GM13976 (cell line): ENCODE measurements at regions not wholly inside any gene's neighbourhood (a gene's known extent, or its start where the extent isn't known, plus 50 kb on each side); places are given as distances from the start of the nearest gene placed in this dataset.
"Not testable (repeated sequence)": the region's sequence is repeated elsewhere in the genome, so short reads cannot be mapped to it uniquely, and the experiment has no call there.

Experiments
- DNase-seq: peaks from one replicate; pipeline ENCODE4 v3.0.0; 2012; ENCODE audit warnings: low spot score
- CTCF ChIP-seq: IDR thresholded peaks from 2 replicates; pipeline ENCODE4 v1.5.1; 2012; ENCODE audit warnings: borderline replicate concordance, mild to moderate bottlenecking; ENCODE audit not compliant: insufficient read depth; ENCODE audit errors: extremely low read depth, missing control alignments, control extremely low read depth
- in situ Hi-C: fragments of 300-500 bp; cut with MboI; formaldehyde crosslinking; loops from one replicate; pipeline ENCODE4 v1.12.0; 2022; ENCODE audit warnings: low sequenced_read_pairs, mixed read lengths, inconsistent platforms; ENCODE audit not compliant: unreplicated experiment

GRCh38 chr10:23786594-23786993 lies 347.7 kb downstream of the OTUD1 start:
- DNase-seq = no peak
- in situ Hi-C loops = no loop called here
- no peak for TF ChIP-seq CTCF

GRCh38 chr10:23793577-23793976 lies 354.7 kb downstream of the OTUD1 start:
- no peak for TF ChIP-seq CTCF
- in situ Hi-C loops = no loop called here
- no peak for DNase-seq

- in situ Hi-C loops, DNase-seq: not testable (repeated sequence)
These were observed 358.6 kb downstream of the OTUD1 start for GRCh38 chr10:23797452-23797851.

GRCh38 chr10:23804125-23804524 lies 365.2 kb downstream of the OTUD1 start:
- DNase-seq = no peak
- TF ChIP-seq CTCF = no peak
- in situ Hi-C loops = no loop called here

- in situ Hi-C loops = no loop called here
- TF ChIP-seq CTCF = no peak
- no peak for DNase-seq
These were observed 374.8 kb downstream of the OTUD1 start for GRCh38 chr10:23813687-23814086.

GRCh38 chr10:23818484-23818883 lies 379.6 kb downstream of the OTUD1 start:
- TF ChIP-seq CTCF = no peak
- no peak for DNase-seq
- in situ Hi-C loops = no loop called here

GRCh38 chr10:23820792-23821191 lies 381.9 kb downstream of the OTUD1 start:
- DNase-seq = no peak
- in situ Hi-C loops = no loop called here
- no peak for TF ChIP-seq CTCF
